ENCODE measurements at regions not wholly inside any gene's neighbourhood (a gene's known extent, or its start where the extent isn't known, plus 50 kb on each side); places are given as distances from the start of the nearest gene placed in this dataset.

- TF ChIP-seq TAF1 (IDR thresholded peaks at IDR 0.05; ENCODE audit: low read depth) (no peak), MAX (IDR thresholded peaks at IDR 0.05) (no peak), YY1 (IDR thresholded peaks at IDR 0.05; ENCODE audit: low read depth) (no peak), TEAD4 (IDR thresholded peaks at IDR 0.05) (no peak), CREB1 (IDR thresholded peaks at IDR 0.05; ENCODE audit: low read depth) (no peak), TCF12 (IDR thresholded peaks at IDR 0.05; ENCODE audit: low read depth) (no peak), EP300 (IDR thresholded peaks at IDR 0.05; ENCODE audit: borderline replicate concordance) (no peak), ZBTB7A (IDR thresholded peaks at IDR 0.05; ENCODE audit: low read depth) (no peak)
- TF ChIP-seq, protein P1, sequence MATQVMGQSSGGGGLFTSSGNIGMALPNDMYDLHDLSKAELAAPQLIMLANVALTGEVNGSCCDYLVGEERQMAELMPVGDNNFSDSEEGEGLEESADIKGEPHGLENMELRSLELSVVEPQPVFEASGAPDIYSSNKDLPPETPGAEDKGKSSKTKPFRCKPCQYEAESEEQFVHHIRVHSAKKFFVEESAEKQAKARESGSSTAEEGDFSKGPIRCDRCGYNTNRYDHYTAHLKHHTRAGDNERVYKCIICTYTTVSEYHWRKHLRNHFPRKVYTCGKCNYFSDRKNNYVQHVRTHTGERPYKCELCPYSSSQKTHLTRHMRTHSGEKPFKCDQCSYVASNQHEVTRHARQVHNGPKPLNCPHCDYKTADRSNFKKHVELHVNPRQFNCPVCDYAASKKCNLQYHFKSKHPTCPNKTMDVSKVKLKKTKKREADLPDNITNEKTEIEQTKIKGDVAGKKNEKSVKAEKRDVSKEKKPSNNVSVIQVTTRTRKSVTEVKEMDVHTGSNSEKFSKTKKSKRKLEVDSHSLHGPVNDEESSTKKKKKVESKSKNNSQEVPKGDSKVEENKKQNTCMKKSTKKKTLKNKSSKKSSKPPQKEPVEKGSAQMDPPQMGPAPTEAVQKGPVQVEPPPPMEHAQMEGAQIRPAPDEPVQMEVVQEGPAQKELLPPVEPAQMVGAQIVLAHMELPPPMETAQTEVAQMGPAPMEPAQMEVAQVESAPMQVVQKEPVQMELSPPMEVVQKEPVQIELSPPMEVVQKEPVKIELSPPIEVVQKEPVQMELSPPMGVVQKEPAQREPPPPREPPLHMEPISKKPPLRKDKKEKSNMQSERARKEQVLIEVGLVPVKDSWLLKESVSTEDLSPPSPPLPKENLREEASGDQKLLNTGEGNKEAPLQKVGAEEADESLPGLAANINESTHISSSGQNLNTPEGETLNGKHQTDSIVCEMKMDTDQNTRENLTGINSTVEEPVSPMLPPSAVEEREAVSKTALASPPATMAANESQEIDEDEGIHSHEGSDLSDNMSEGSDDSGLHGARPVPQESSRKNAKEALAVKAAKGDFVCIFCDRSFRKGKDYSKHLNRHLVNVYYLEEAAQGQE (IDR thresholded peaks at IDR 0.05; ENCODE audit: low read depth), result no peak
Measured at GRCh38 chr5:31100047-31100575, 93.4 kb upstream of the CDH6 start.

All from Ishikawa (cell line).